GM19238 (cell line): ENCODE measurements at regions not wholly inside any gene's neighbourhood (a gene's known extent, or its start where the extent isn't known, plus 50 kb on each side); places are given as distances from the start of the nearest gene placed in this dataset.

Source experiments
- DNase-seq: peaks from one replicate; pipeline ENCODE4 v3.0.0; 2011; ENCODE audit warnings: low spot score; ENCODE audit not compliant: insufficient read length

GRCh38 chr6:99073223-99073622 is 125.5 kb upstream of the FBXL4 start:
- no peak for DNase-seq

GRCh38 chr6:99066044-99066443 is 118.3 kb upstream of the FBXL4 start:
- DNase-seq = no peak

- no peak for DNase-seq
Observed at GRCh38 chr6:99064834-99065233, 117.1 kb upstream of the FBXL4 start.

GRCh38 chr6:99036672-99037071 is 88.9 kb upstream of the FBXL4 start:
- DNase-seq = no peak

GRCh38 chr6:99032396-99032795 is 84.7 kb upstream of the FBXL4 start:
- no peak for DNase-seq

GRCh38 chr6:99031957-99032356 is 84.2 kb upstream of the FBXL4 start:
- DNase-seq = no peak

GRCh38 chr6:99030915-99031314 is 83.2 kb upstream of the FBXL4 start:
- no peak for DNase-seq

- DNase-seq = no peak
Observed at GRCh38 chr6:99026135-99026534, 78.4 kb upstream of the FBXL4 start.

GRCh38 chr6:99024089-99024488 is 76.3 kb upstream of the FBXL4 start:
- no peak for DNase-seq

- no peak for DNase-seq
Observed at GRCh38 chr6:99022039-99022609, 74.4 kb upstream of the FBXL4 start.

- no peak for DNase-seq
Observed at GRCh38 chr6:99019381-99019780, 71.6 kb upstream of the FBXL4 start.

GRCh38 chr6:99017150-99017549 is 69.4 kb upstream of the FBXL4 start:
- no peak for DNase-seq

- DNase-seq = no peak
Observed at GRCh38 chr6:99016355-99016754, 68.6 kb upstream of the FBXL4 start.

- DNase-seq = no peak
Observed at GRCh38 chr6:99014061-99014460, 66.3 kb upstream of the FBXL4 start.

- DNase-seq = no peak
Observed at GRCh38 chr6:99013661-99014060, 65.9 kb upstream of the FBXL4 start.

- DNase-seq = no peak
Observed at GRCh38 chr6:99013145-99013544, 65.4 kb upstream of the FBXL4 start.

- no peak for DNase-seq
Observed at GRCh38 chr6:99011151-99011550, 63.4 kb upstream of the FBXL4 start.

- no peak for DNase-seq
Observed at GRCh38 chr6:99002831-99003230, 55.1 kb upstream of the FBXL4 start.

GRCh38 chr6:98998103-98998502 is 50.4 kb upstream of the FBXL4 start:
- no peak for DNase-seq
